ACHN (cell line): ENCODE measurements at regions not wholly inside any gene's neighbourhood (a gene's known extent, or its start where the extent isn't known, plus 50 kb on each side); places are given as distances from the start of the nearest gene placed in this dataset.
"Not testable (repeated sequence)": the region's sequence is repeated elsewhere in the genome, so short reads cannot be mapped to it uniquely, and the experiment has no call there.

Source experiments
- DNase-seq: peaks from one replicate; pipeline ENCODE4 v3.0.0-alpha.2; 2015
- in situ Hi-C: cut with HindIII; loops from 2 replicates; pipeline ENCODE4 v1.10.0; 2017; ENCODE audit warnings: low sequenced_read_pairs, low pct_ligation_motif_present, low pct_unique_long_range_greater_than_20kb

GRCh38 chrX:20739038-20739745, 472.5 kb upstream of the RPS6KA3 start:
- in situ Hi-C loops = no loop called here
- DNase-seq = no peak

DNA sequence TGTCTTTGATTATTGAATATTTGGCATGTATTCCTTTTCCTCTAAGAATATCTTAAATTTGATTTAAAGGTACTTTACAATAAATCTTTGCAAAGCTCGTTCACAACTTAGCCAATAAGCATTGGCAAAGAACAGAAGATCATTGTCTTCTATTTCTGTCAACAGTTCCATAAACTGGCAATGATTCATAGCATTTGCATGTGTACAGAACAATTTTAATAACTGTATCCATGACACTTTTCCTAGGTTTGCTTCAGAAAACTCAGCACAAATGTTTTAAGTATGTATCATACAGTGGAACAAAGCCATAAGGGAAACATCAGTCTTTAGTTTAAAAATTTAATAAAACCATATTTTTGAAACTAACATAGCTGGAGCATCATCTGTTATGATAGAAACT, 462.7 kb upstream of the RPS6KA3 start:
- DNase-seq = no peak
- in situ Hi-C loops = no loop called here

DNA sequence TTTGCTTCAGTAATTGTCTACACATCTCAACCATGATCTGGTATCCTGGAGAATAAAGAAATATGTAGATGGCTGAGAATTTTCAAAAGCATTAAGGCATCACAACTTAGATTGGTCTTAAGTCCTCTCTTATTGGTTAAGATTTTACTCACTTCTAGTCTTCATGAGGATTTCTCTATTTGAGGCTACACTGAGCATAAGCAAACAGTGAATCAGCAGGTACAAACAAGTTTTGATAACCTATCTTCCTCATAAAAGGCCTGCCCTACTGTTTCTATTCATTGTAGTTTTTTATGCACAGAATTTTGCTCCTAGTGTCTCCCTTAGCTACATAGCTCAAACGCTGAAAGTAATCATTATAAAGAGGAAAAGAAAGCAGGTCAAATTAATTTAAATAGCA, 460.7 kb upstream of the RPS6KA3 start:
- DNase-seq = no peak
- in situ Hi-C loops = no loop called here

DNA sequence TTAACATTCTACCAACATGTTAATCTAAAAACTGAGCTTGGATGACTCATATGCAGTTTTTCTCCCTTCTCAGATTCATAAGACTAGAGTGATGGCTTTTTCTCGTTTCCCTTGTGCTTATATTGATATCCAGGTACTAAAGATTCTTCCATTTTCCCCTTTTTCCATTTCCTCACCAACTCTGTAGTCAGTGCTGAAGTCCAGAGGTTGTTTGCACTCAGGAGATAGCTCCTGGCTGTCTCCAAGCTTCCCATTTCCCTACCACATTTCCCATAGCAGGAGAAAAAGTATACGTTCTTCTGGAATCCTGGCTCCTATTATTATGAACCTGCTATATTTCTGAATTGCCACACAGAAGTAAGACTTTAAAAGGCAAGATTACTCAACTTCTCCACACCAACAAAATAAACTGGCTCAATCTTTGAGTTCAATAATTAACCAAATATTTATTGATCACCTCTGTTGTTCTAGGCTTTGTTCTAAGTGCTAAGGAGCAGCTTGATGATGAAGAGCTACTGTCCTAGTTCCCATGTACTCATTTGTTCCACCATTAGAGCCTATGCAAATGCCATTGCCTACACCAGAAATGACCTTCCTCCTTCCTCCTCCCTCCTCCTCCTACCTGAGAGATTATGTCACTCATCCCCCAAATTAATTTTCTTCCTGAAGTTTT, 454.4 kb upstream of the RPS6KA3 start:
- in situ Hi-C loops = no loop called here
- no peak for DNase-seq

- no peak for DNase-seq
- in situ Hi-C loops = no loop called here
Observed at GRCh38 chrX:20718592-20719380, 452.1 kb upstream of the RPS6KA3 start.

- no peak for DNase-seq
- in situ Hi-C loops = no loop called here
Observed at GRCh38 chrX:20715176-20715575, 448.5 kb upstream of the RPS6KA3 start.

DNA sequence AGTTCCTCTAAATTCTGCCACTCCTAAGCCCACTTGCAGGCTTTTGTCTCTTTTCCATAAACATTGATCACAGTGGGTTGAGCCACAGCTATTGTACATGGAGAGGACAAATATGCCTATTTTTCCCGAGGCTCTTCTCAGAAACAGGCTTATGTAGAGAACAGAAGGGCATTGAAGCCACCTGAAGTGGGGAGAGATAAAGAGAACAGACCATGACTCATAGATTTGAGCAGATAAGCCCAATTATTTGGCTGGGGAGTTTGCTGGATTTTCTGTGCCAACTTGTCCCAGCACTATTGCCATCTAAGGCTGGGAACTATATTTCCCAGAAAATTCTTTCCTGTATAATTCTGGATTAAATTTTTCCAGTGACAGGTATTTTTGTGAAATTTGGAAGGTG, 446.1 kb upstream of the RPS6KA3 start:
- DNase-seq = no peak
- in situ Hi-C loops = no loop called here

- in situ Hi-C loops = no loop called here
- DNase-seq = no peak
Observed at GRCh38 chrX:20711366-20711765, 444.7 kb upstream of the RPS6KA3 start.

DNA sequence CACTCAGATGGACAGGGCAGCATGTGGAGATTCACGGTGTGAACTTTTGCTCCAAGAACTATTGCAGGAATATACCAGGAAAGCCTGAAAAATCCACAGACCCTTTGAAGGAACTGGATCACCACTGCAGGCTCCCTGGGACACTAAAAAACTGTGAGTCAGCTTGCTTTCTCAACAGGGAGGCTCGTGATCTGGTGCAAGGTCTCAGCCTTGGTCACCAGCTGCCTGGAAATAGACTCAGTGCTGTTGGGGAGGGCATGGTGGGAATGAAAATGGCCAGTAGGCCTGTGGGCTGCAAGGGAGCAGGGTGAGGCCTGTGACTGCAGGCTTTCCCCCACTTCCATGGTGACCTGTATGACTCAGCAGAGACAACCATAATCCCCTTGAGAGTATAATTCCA, 426.4 kb upstream of the RPS6KA3 start:
- in situ Hi-C loops = no loop called here
- DNase-seq = no peak

- in situ Hi-C loops = no loop called here
- DNase-seq = no peak
Observed at GRCh38 chrX:20686256-20686655, 419.5 kb upstream of the RPS6KA3 start.

- DNase-seq = no peak
- in situ Hi-C loops = no loop called here
Observed at GRCh38 chrX:20685652-20686051, 418.9 kb upstream of the RPS6KA3 start.

GRCh38 chrX:20681683-20682082, 415.0 kb upstream of the RPS6KA3 start:
- in situ Hi-C loops = no loop called here
- DNase-seq = no peak

DNA sequence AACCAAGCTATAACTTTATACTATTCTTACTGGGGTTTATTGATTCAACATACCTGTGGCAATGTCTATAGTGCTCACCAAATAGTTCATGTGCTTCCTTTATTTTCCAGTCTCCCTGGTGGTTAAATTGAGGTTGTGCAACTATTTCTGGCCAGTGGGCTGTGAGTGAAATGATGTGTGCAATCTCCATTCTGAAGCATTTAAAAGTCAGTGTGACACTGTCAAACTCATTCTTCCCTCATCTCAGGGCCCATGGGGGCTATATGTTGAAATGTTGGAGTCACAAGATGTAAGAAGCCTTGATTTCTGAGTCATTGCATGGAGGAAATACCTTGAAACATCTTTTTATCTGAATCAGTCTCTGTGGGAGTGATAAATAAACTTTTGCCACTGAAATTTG, 414.3 kb upstream of the RPS6KA3 start:
- in situ Hi-C loops = no loop called here
- no peak for DNase-seq

DNA sequence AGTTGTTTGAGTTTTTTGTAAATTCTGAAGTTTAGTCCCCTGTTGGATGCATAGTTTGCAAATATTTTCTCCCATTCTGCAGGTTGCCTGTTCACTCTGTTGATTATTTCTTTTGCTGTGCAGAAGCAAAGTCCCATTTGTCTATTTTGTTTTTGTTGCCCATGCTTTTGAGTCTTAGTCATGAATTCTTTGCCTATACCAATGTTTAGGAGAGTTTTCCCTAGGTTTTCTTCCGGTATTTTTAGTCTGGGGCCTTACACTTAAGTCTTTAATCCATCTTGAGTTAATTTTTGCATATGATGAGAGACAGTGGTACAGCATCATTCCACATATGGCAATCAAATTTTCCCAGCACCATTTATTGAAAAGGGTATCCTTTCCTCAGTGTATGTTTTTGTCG, 405.8 kb upstream of the RPS6KA3 start:
- no peak for DNase-seq
- in situ Hi-C loops = no loop called here

GRCh38 chrX:20671746-20672145, 405.0 kb upstream of the RPS6KA3 start:
- DNase-seq, in situ Hi-C loops: not testable (repeated sequence)

DNA sequence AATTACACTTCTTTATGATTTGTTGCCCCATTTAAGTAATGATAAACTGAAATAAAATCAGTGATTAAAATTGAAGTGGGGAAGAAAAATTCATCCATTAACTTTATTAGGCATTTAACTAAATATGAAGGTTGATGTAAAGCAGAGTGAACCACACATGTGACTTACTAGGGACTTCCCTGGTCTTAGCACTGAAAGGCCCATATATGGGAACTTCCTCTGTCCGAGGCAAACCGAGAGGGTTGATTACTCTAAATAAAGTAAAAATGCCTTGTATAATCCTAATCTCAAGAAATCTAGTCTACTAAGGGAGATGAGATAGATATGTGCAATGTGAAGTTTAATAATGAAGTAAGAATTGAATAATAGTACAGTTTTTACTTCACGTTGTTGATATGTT, 403.9 kb upstream of the RPS6KA3 start:
- DNase-seq = no peak
- in situ Hi-C loops = no loop called here

DNA sequence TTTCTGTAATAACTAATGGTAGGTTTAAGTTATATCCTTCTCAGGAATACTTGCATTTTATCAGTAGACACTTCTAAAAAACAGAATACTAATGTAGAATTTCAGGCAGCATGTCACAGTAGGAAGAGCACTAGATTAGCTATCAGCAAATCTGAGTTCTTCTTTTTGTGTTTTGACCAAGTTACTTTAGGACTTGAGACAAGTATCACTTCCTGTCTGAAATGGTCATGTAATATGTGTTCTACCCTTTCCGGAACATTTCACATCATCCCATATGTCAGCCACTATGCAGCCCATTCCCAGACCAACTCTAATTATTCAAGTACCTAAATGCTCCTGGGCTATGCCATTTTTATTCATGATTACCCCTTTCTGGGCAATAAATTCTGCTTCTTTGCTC, 401.8 kb upstream of the RPS6KA3 start:
- DNase-seq = no peak
- in situ Hi-C loops = no loop called here

DNA sequence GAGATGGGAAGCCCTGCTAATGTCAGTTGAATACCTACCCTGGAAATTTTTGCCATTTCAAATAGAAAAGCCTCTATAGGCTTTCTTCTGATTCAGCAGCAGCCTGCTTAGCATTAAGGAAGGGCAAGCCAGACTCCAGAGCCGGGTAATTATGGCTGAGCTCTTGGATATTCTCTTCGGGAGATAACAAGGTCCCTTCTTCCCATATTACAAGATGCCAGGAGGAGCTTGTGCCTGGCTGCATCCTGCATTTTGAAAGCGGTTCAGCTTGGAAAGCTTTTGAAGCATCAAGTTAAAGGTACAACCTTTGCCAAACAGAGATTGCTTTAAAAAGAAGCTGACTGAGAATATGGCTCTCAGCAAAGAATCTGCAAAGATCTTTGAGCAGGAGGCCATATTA, 399.6 kb upstream of the RPS6KA3 start:
- in situ Hi-C loops = no loop called here
- DNase-seq = no peak

DNA sequence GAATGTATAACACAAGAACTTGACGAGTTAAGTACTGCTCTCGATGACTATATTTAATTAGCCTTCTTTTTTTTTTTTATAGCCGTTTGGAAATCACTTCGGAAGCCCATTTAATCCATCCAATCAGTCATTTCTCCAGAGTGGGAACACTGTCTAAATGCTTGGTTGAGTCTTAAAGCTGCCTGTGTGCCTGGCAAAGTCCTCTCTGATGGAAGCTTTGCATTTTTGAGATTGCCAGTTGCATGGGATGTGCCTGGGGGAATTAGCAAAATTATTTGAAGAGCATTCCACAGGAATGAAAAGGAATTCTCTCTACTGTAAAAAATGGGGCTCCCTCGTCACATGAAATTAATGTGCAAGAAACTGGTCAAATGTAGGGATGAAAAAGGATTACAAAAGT, 398.8 kb upstream of the RPS6KA3 start:
- in situ Hi-C loops = no loop called here
- no peak for DNase-seq

DNA sequence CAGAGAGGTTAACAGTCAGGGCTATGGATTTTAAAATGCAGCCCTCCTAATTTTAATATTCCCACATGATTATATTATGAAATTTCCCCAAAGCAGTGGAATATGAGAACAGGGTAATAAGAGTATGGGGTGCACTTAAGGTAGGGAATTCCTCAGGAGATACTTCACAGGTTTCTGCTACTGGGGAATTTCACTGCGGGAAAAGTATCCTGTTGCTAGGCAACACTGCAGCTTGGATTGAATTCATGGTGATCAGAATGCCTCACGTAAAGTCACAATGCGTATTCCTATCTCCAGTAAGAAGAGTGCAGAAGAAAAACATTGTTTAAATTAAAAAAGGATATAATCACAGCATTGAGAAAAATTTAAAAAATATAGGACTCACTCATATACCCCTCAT, 398.1 kb upstream of the RPS6KA3 start:
- in situ Hi-C loops = no loop called here
- DNase-seq = no peak
